ENCODE measurements at regions not wholly inside any gene's neighbourhood (a gene's known extent, or its start where the extent isn't known, plus 50 kb on each side); places are given as distances from the start of the nearest gene placed in this dataset.

GRCh38 chr2:198913394-198914152 lies 544.2 kb downstream of the SATB2 start:
- TF ChIP-seq MAX (IDR thresholded peaks at IDR 0.05; ENCODE audit: low read depth) = no peak
- no peak for TF ChIP-seq REST (IDR thresholded peaks at IDR 0.05; ENCODE audit: low read depth, low read length)
- TF ChIP-seq RAD21 (IDR thresholded peaks at IDR 0.05; ENCODE audit: low read length) = no peak
- no peak for TF ChIP-seq IRF3 (IDR thresholded peaks at IDR 0.05; ENCODE audit: low read depth, low read length)
- TF ChIP-seq POLR2AphosphoS5 (IDR thresholded peaks at IDR 0.05; ENCODE audit: low read depth, low read length) = no peak
- no peak for TF ChIP-seq CTCF (IDR thresholded peaks at IDR 0.05)
- no peak for TF ChIP-seq USF2 (IDR thresholded peaks at IDR 0.05; ENCODE audit: borderline replicate concordance, low read depth, low read length)
- no peak for TF ChIP-seq TAF1 (IDR thresholded peaks at IDR 0.05; ENCODE audit: borderline replicate concordance, low read depth, low read length)
- TF ChIP-seq FOXM1 (IDR thresholded peaks at IDR 0.05; ENCODE audit: low read depth) = no peak
- TF ChIP-seq USF1 (IDR thresholded peaks at IDR 0.05; ENCODE audit: borderline replicate concordance, low read depth) = no peak
- TF ChIP-seq SMC3 (IDR thresholded peaks at IDR 0.05; ENCODE audit: low read depth, low read length) = no peak
